BLaER1 treated with 17β-estradiol and CSF1 and Interleukin-3, amounts not matched to agents 10 nM and 100 nM (cell line): ENCODE measurements at regions not wholly inside any gene's neighbourhood (a gene's known extent, or its start where the extent isn't known, plus 50 kb on each side); places are given as distances from the start of the nearest gene placed in this dataset.

Source experiments
- H3K27ac ChIP-seq, 11 experiments: shearing (Covaris generic); formaldehyde crosslinking; 2 replicates each; pipeline ENCODE4 v1.8.1; 2022
- H3K27me3 ChIP-seq, 11 experiments: shearing (Covaris generic); formaldehyde crosslinking; 2 replicates each; pipeline ENCODE4 v1.8.1; 2022
- H3K36me3 ChIP-seq, 11 experiments: shearing (Covaris generic); formaldehyde crosslinking; 2 replicates each; pipeline ENCODE4 v1.8.1; 2022
- H3K4me1 ChIP-seq, 10 experiments: shearing (Covaris generic); formaldehyde crosslinking; 2 replicates each; pipeline ENCODE4 v1.8.1; 2022
- H3K4me2 ChIP-seq, 11 experiments: shearing (Covaris generic); formaldehyde crosslinking; 2 replicates each; pipeline ENCODE4 v1.8.1; 2022
- H3K4me3 ChIP-seq, 10 experiments: shearing (Covaris generic); formaldehyde crosslinking; 2 replicates each; pipeline ENCODE4 v1.8.1; 2022
- H3K9ac ChIP-seq, 11 experiments: shearing (Covaris generic); formaldehyde crosslinking; 2 replicates each; pipeline ENCODE4 v1.8.1; 2022
- H3K9me3 ChIP-seq, 11 experiments: shearing (Covaris generic); formaldehyde crosslinking; replicated peaks in 1 of 11; 2 replicates each; pipeline ENCODE4 v1.8.1; 2022
- H4K20me1 ChIP-seq, 11 experiments: shearing (Covaris generic); formaldehyde crosslinking; 2 replicates each; pipeline ENCODE4 v1.8.1; 2022
- Cebpa-rat ChIP-seq, 11 experiments: shearing (Covaris generic); IDR thresholded peaks; 2 replicates each; pipeline ENCODE4 v1.8.1; 2022

- H3K4me2 ChIP-seq: no peak overlapping the region
- H3K36me3 ChIP-seq: no peaks in the 10 kb centered on the region
- no peaks in the 10 kb centered on the region for H3K9me3 ChIP-seq
- H3K4me1 ChIP-seq: no peaks in the 10 kb centered on the region
- no peaks in the 10 kb centered on the region for H4K20me1 ChIP-seq
- H3K27me3 ChIP-seq: no peaks in the 10 kb centered on the region
- no peak overlapping the region for H3K4me3 ChIP-seq
- no peak for TF ChIP-seq Cebpa-rat (IDR thresholded peaks at IDR 0.05)
- H3K27ac ChIP-seq: no peak overlapping the region
- H3K9ac ChIP-seq: no peak overlapping the region
These were observed 369.3 kb upstream of the RND3 start for GRCh38 chr2:150856596-150857281.

- Histone ChIP-seq H3K27me3 (no peaks in the 10 kb centered on the region), H3K4me1 (peaks cover 0 to 3% (median 0%) of the 10 kb centered on the region in 10 experiments; a peak in 6 of 20 replicates), H3K9ac (no peak overlapping the region), H3K9me3 (peaks cover 7 to 13% (median 11%) of the 10 kb centered on the region in 11 experiments; a peak in 18 of 22 replicates), H3K27ac (no peak overlapping the region), H4K20me1 (no peaks in the 10 kb centered on the region), H3K36me3 (no peaks in the 10 kb centered on the region), H3K4me2 (no peak overlapping the region), H3K4me3 (no peak overlapping the region)
- TF ChIP-seq Cebpa-rat (IDR thresholded peaks at IDR 0.05): no peak
These were observed 365.8 kb upstream of the RND3 start for GRCh38 chr2:150853263-150853662.

GRCh38 chr2:150850641-150851040 is 363.2 kb upstream of the RND3 start:
- Histone ChIP-seq H3K9me3 (peaks cover 7 to 13% (median 11%) of the 10 kb centered on the region in 11 experiments; a peak in 18 of 22 replicates), H3K4me1 (peaks cover 4 to 26% (median 20%) of the 10 kb centered on the region in 10 experiments; a peak in 17 of 20 replicates), H3K9ac (no peak overlapping the region), H4K20me1 (no peaks in the 10 kb centered on the region), H3K27me3 (no peaks in the 10 kb centered on the region), H3K4me3 (no peak overlapping the region), H3K27ac (no peak overlapping the region), H3K36me3 (no peaks in the 10 kb centered on the region), H3K4me2 (no peak overlapping the region)
- TF ChIP-seq Cebpa-rat (IDR thresholded peaks at IDR 0.05): no peak

GRCh38 chr2:150847578-150847977 is 360.1 kb upstream of the RND3 start:
- no peak overlapping the region for H3K9ac ChIP-seq
- H3K9me3 ChIP-seq: peaks cover 7 to 20% (median 11%) of the 10 kb centered on the region in 11 experiments; a peak in 18 of 22 replicates
- TF ChIP-seq Cebpa-rat (IDR thresholded peaks at IDR 0.05): no peak
- H3K4me2 ChIP-seq: peak overlapping the region in 8 of 11 experiments; percentile 32 to 72 (median 66); a peak in 12 of 22 replicates
- no peak overlapping the region for H3K27ac ChIP-seq
- H4K20me1 ChIP-seq: no peaks in the 10 kb centered on the region
- no peak overlapping the region for H3K4me3 ChIP-seq
- no peaks in the 10 kb centered on the region for H3K36me3 ChIP-seq
- peaks cover 4 to 26% (median 20%) of the 10 kb centered on the region in 10 experiments; a peak in 17 of 20 replicates for H3K4me1 ChIP-seq
- no peaks in the 10 kb centered on the region for H3K27me3 ChIP-seq

- no peaks in the 10 kb centered on the region for H3K36me3 ChIP-seq
- no peak for TF ChIP-seq Cebpa-rat (IDR thresholded peaks at IDR 0.05)
- peaks cover 4 to 26% (median 20%) of the 10 kb centered on the region in 10 experiments; a peak in 17 of 20 replicates for H3K4me1 ChIP-seq
- no peak overlapping the region for H3K27ac ChIP-seq
- H3K9ac ChIP-seq: no peak overlapping the region
- no peak overlapping the region for H3K4me3 ChIP-seq
- H4K20me1 ChIP-seq: no peaks in the 10 kb centered on the region
- peaks cover 7 to 20% (median 11%) of the 10 kb centered on the region in 11 experiments; a peak in 18 of 22 replicates for H3K9me3 ChIP-seq
- H3K27me3 ChIP-seq: no peaks in the 10 kb centered on the region
- peak overlapping the region in 9 of 11 experiments; percentile 43 to 72 (median 64); a peak in 17 of 22 replicates for H3K4me2 ChIP-seq
These were observed 359.2 kb upstream of the RND3 start for GRCh38 chr2:150846691-150847090.

GRCh38 chr2:150832686-150833085 is 345.2 kb upstream of the RND3 start:
- Histone ChIP-seq H3K9me3 (peaks cover 7 to 21% (median 10%) of the 10 kb centered on the region in 11 experiments; a peak in 14 of 22 replicates), H3K36me3 (no peaks in the 10 kb centered on the region), H3K4me1 (no peaks in the 10 kb centered on the region), H3K27me3 (no peaks in the 10 kb centered on the region), H4K20me1 (no peaks in the 10 kb centered on the region), H3K4me2 (no peak overlapping the region), H3K4me3 (no peak overlapping the region), H3K27ac (no peak overlapping the region), H3K9ac (no peak overlapping the region)
- TF ChIP-seq Cebpa-rat (IDR thresholded peaks at IDR 0.05): no peak

GRCh38 chr2:150824118-150824517 is 336.7 kb upstream of the RND3 start:
- Histone ChIP-seq H3K9me3 (no peaks in the 10 kb centered on the region), H3K36me3 (no peaks in the 10 kb centered on the region), H3K9ac (no peak overlapping the region), H3K4me2 (no peak overlapping the region), H3K27ac (no peak overlapping the region), H3K4me3 (no peak overlapping the region), H4K20me1 (no peaks in the 10 kb centered on the region), H3K4me1 (no peaks in the 10 kb centered on the region), H3K27me3 (no peaks in the 10 kb centered on the region)
- no peak for TF ChIP-seq Cebpa-rat (IDR thresholded peaks at IDR 0.05)

GRCh38 chr2:150817422-150817821 is 330.0 kb upstream of the RND3 start:
- no peak overlapping the region for H3K27ac ChIP-seq

GRCh38 chr2:150812664-150813367 is 325.3 kb upstream of the RND3 start:
- H3K27me3 ChIP-seq: no peaks in the 10 kb centered on the region
- no peak overlapping the region for H3K4me2 ChIP-seq
- no peak overlapping the region for H3K4me3 ChIP-seq
- TF ChIP-seq Cebpa-rat (IDR thresholded peaks at IDR 0.05): no peak
- H3K27ac ChIP-seq: no peak overlapping the region
- no peak overlapping the region for H3K9ac ChIP-seq
- H3K9me3 ChIP-seq: no peaks in the 10 kb centered on the region
- no peaks in the 10 kb centered on the region for H3K4me1 ChIP-seq
- no peaks in the 10 kb centered on the region for H3K36me3 ChIP-seq
- no peaks in the 10 kb centered on the region for H4K20me1 ChIP-seq

More at GRCh38 chr2:150817422-150817821, 330.0 kb upstream of the RND3 start:
- H3K9me3 ChIP-seq: no peaks in the 10 kb centered on the region
- no peaks in the 10 kb centered on the region for H3K4me1 ChIP-seq
- no peak for TF ChIP-seq Cebpa-rat (IDR thresholded peaks at IDR 0.05)
- H4K20me1 ChIP-seq: no peaks in the 10 kb centered on the region
- H3K4me3 ChIP-seq: no peak overlapping the region
- no peak overlapping the region for H3K4me2 ChIP-seq
- H3K36me3 ChIP-seq: no peaks in the 10 kb centered on the region
- no peaks in the 10 kb centered on the region for H3K27me3 ChIP-seq
- no peak overlapping the region for H3K9ac ChIP-seq
